Stimulated activated CD4-positive, alpha-beta T cell treated with anti-CD3 and anti-CD28 coated beads, Interleukin-2, amount 100 ng/mL, for 24 hours (primary cell): ENCODE measurements at regions not wholly inside any gene's neighbourhood (a gene's known extent, or its start where the extent isn't known, plus 50 kb on each side); places are given as distances from the start of the nearest gene placed in this dataset.

Experiments
- DNase-seq, 2 donors: peaks; one replicate each; pipeline ENCODE4 v3.0.0-alpha.2; 2020

GRCh38 chr11:95375451-95375850 is 144.4 kb upstream of the SESN3 start:
- no peak for DNase-seq

- DNase-seq, result no peak
Observed at GRCh38 chr11:95374105-95374504, 143.1 kb upstream of the SESN3 start.

- no peak for DNase-seq
Observed at GRCh38 chr11:95373241-95373640, 142.2 kb upstream of the SESN3 start.

GRCh38 chr11:95372097-95372656 is 141.2 kb upstream of the SESN3 start:
- no peak for DNase-seq

GRCh38 chr11:95371153-95371552 is 140.2 kb upstream of the SESN3 start:
- DNase-seq, result no peak

- DNase-seq, result no peak
Observed at GRCh38 chr11:95367726-95368125, 136.7 kb upstream of the SESN3 start.

GRCh38 chr11:95365348-95365747 is 134.3 kb upstream of the SESN3 start:
- no peak for DNase-seq

- DNase-seq, result no peak
Observed at GRCh38 chr11:95364324-95365295, 133.6 kb upstream of the SESN3 start.

- no peak for DNase-seq
Observed at GRCh38 chr11:95363708-95364107, 132.7 kb upstream of the SESN3 start.

- no peak for DNase-seq
Observed at GRCh38 chr11:95363164-95363563, 132.2 kb upstream of the SESN3 start.

- no peak for DNase-seq
Observed at GRCh38 chr11:95361180-95361579, 130.2 kb upstream of the SESN3 start.

- no peak for DNase-seq
Observed at GRCh38 chr11:95360377-95361075, 129.5 kb upstream of the SESN3 start.

GRCh38 chr11:95359756-95360155 is 128.8 kb upstream of the SESN3 start:
- no peak for DNase-seq

- DNase-seq, result no peak
Observed at GRCh38 chr11:95359341-95359663, 128.3 kb upstream of the SESN3 start.

GRCh38 chr11:95358511-95359340 is 127.7 kb upstream of the SESN3 start:
- no peak for DNase-seq

GRCh38 chr11:95354304-95354703 is 123.3 kb upstream of the SESN3 start:
- DNase-seq, result no peak

- DNase-seq, result no peak
Observed at GRCh38 chr11:95353706-95354105, 122.7 kb upstream of the SESN3 start.

- no peak for DNase-seq
Observed at GRCh38 chr11:95352733-95353346, 121.8 kb upstream of the SESN3 start.

- DNase-seq, result no peak
Observed at GRCh38 chr11:95349345-95349942, 118.4 kb upstream of the SESN3 start.

GRCh38 chr11:95346265-95346664 is 115.3 kb upstream of the SESN3 start:
- no peak for DNase-seq

- no peak for DNase-seq
Observed at GRCh38 chr11:95345651-95346050, 114.6 kb upstream of the SESN3 start.
